Left renal cortex interstitium (tissue), 4 donors: ENCODE measurements at regions not wholly inside any gene's neighbourhood (a gene's known extent, or its start where the extent isn't known, plus 50 kb on each side); places are given as distances from the start of the nearest gene placed in this dataset.

ENCODE experiments used
- DNase-seq, 4 donors: peaks; one replicate each; pipeline ENCODE4 v3.0.0-alpha.2; 2013; ENCODE audit warnings: low read depth in 4 of 4, low spot score in 2 of 4, missing footprints in 1 of 4

DNA sequence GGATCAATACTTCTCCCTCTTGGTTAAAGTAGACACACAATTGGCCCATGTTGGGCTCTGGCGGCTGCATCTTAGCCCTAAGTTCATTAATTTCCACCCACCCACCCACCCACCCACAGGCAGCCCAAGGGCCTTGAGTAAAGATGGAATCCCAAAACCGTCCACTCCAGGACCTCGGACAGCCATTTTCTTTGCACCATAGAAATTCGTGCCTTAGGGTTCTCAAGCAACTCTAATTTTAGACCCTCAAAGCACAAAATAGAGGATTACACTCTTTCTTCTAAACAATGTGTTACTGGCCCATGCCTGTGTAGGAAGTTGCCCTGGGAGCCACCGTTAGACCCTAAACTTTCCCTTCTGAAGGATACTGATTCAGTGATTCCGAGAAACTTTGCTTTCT is 568.5 kb downstream of the IRX1 start:
- DNase-seq: no peak

DNA sequence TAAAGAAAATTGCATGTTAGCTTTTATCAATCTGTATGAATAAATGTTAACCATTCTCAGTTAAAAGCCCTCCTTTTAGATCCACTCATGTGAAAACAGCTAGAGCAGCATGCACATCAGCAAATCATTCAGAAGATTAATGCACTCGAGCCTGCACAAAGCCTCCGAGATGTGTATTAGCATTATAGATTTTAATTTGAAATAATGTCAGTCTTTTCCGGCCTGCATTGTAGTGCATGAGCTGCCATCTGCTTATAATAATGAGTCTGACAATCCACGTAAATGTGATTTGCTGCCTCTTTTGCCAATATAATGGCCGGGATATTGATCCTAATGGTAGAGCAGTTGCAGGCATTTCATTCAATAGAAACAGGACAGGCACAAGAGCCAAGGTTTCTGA is 585.1 kb downstream of the IRX1 start:
- no peak for DNase-seq

DNA sequence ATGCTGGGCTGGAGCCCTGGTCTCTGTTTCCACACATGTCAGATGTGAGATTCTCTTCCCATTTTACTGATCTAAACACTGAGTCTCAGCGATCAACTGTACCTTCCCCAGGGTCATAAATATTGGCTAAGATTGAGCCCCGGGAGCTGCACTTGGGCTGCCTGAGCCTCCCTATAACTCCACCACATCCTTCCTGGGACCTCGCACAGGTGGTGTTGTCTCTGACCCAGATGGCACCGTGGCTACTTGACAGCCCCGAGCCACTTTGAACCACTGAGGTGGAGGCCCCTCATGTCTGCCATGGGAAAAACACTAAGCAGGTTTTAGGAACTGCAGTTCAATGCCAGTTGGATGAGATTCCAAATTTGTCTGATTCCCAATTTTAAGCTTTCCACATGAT is 586.5 kb downstream of the IRX1 start:
- no peak for DNase-seq

DNA sequence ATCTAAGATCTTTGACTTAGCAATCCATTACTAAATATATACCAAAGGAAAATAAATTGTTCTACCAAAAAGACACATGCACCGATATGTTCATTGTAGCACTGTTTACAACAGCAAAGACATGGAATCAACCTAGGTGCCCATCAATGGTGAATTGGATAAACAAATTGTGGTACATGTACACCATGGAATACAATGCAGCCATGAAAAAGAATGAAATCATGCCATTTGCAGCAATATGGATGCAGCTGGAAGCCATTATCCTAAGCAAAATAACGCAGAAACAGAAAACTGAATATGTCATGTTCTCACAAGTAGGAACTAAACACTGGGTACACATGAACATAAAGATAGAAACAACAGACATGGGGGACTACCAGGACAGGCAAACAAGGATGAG is 589.5 kb downstream of the IRX1 start:
- no peak for DNase-seq

DNA sequence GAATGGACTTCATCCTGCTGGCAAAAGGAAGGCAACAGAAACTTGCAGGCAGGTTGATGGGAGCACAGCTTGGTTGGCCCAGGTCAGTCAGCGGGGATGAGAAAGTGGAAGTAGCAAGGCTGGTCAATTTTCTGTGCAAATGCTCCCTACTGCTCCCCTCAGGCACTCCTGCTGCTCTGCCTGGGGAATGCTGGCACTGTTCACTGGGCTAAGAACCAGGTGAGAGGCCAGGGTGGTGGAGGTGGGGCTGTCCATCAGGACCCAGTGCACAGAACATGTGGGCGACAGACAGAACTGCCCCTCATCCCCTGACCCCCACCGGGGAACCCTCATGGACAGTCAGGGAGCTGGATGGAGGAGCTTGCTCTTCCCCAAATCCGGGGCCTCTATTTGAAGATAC is 593.1 kb downstream of the IRX1 start:
- DNase-seq: no peak

DNA sequence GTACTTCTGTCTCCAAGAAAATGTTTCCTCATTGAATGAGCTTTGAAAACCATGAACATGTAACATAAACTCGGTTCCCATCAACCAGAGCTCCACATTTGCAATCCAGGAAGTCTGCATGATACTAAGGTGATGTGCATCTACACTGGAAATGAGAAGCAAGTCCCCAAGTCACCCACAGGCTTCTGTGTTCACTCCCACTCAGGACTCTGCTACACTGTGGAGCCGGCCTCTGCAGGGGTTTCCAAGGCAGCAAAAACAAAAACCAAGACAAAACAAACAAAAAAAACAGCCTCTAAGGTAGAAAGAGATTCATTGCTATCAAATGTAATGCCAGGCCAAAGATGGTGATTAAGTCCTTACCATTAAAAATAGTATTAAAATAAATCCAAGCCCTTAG is 593.7 kb downstream of the IRX1 start:
- no peak for DNase-seq

DNA sequence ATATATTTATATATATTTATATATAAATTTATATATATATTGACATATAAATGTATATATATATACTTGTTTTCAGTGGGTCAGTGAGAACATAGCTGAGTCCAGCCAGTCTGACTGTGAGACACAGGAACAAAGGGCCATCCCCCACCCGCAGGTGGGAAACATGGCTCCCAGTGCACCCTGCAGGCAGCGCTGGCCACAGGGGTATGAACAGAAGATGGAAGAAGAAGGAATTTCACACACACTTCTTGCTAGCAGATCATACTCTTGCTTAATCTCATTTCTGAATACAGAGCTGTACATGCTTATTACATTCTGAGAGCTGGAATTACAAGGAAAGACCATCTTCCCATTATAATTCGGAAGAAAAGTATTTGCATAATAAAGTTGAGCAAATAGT is 595.4 kb downstream of the IRX1 start:
- DNase-seq: no peak

DNA sequence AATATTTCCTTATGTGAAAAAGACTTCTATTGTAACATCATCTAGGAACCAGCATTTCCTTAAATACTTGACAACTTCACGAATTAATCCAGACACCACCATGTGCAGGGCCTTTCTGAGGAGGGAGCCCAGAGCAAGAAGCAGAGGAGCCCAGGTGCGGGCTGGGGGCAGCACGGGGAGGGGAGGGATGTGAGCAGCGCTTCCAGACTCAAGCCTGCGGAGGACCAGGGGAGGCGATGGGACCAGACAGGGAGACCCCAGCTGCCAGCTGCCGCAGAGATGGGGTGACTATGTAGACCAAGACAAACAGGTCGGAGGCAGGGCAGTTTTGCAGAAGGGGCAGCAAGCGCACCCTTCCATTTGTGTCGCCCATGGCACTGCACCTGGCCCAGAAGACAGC is 596.1 kb downstream of the IRX1 start:
- DNase-seq: no peak

DNA sequence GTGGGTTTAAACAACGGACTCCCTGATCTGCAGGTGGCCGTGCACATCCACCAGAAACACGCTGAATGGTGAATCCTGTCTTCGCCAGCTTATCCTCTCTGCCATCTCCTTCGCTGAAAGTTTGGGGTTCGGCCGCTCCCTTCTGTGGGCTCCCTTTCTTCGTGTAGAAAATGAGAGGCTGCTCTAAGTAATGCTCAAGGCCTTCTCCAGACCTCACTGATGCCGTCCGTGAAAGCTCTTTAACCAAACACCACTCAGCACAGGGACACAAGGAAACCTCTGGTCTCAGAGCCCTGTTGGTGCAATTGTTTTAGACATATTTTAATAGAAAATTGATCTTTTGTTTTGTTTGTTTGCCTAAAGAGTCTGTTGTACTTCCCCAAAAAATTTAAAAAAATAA is 596.5 kb downstream of the IRX1 start:
- no peak for DNase-seq

DNA sequence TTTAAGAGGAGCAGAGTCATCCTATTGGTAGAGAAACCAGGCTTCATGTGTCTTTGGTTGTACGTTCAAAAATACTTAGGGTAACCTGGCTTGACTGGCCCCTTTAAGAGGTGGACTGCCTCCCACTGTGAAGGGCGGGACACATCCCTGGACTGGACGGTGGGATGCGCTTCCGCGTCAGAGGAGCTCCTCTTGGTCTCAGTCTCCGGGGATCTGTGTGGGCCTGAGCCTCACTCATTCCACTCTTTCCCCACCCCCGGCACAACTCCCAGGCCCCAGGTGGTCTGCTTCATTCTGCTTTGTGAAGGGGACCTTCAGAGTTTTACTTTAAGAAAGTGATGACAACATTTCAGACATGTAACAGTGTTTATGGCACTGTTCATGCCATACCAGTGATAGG is 601.1 kb downstream of the IRX1 start:
- no peak for DNase-seq

DNA sequence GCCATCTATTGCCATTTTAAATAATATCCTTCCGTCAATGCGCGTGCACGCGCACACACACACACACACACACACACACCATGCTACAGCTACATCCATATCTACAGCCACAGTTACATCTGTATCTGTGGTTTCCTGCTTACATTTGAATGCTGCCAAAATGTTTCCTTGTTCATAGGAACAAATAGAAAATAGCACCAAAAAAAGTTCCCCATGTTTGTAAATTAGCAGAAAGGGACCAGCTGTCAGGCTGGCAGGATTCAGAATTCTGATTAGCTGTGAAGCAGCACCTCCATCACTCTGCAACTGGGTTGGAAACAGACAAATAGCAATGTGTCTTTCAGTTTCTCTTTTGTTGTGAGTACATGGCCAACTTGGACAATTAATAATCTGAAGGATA is 601.5 kb downstream of the IRX1 start:
- DNase-seq: no peak

DNA sequence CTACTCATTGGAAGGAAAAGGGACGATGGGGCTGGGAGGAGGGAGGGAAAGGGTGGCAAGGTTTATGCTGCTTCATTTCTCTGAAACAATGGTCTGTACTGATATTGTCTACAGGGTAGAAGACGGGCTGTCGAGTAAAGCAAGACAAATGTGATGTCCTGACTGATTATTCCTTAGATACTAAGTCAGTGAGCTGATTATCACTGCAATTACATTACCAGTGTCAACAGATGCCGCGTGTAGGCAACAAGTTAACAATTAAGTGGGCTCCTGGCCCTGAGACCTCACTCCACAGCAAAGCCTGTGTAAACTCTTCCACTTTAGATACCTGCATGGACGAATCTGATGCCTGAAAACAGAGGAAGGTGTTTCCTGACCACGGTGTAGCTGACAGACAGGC is 602.8 kb downstream of the IRX1 start:
- DNase-seq: no peak

DNA sequence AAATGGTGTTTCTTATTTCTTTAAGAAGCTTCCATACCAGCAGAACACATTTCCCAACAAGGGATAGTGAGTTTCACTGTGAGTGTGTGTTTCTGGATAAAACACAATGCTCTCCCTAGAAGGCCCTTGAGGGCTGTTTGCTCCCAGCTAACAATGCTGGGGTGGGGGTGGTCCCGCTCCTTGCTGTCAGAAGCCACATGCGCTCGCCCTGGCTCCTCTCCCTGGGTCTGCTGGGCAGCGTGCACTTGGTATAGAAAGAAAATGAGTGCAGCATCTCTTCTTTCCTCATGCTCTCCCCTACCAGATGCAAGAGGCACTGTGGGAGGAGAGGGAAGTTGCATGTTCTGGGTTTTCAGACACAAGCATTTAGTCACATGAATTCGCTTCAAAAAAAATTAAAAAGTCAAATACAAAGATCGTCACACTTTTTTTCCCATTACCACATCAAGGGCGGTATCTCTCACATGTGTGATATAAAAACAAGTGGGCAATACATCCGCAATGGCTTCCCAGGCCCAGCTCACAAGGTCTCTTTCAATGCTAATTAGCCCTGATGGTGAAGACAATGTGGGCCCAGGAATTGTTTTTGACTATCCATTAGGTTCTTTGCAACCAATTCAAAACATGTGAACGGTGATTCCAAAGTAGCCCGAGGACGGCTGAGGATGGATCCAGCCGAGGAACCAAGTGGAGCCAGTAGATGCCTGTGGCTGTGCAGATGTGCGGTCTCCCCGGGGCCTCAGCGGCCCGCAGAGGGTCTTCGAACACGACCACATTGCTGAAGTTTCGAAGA is 603.6 kb downstream of the IRX1 start:
- DNase-seq: no peak

DNA sequence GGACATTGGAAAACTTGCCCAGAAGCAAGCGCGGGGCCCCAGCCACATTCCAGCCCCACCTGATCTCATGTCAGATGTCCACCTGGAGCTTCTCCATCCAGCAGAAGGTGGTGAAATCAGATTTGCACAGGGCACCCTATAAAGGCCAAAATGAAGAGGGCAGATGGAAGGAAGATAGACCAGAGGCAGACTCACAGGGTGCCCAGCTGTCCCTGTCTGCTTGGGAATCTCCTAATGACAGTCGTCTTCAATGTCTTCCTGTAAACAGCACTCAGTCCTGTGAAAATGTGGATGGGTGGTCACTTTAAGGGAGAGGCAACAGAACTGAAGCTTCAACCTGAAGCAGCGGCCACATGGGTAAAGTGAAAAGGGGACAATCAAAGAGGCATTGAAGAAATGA is 607.5 kb downstream of the IRX1 start:
- DNase-seq: no peak

DNA sequence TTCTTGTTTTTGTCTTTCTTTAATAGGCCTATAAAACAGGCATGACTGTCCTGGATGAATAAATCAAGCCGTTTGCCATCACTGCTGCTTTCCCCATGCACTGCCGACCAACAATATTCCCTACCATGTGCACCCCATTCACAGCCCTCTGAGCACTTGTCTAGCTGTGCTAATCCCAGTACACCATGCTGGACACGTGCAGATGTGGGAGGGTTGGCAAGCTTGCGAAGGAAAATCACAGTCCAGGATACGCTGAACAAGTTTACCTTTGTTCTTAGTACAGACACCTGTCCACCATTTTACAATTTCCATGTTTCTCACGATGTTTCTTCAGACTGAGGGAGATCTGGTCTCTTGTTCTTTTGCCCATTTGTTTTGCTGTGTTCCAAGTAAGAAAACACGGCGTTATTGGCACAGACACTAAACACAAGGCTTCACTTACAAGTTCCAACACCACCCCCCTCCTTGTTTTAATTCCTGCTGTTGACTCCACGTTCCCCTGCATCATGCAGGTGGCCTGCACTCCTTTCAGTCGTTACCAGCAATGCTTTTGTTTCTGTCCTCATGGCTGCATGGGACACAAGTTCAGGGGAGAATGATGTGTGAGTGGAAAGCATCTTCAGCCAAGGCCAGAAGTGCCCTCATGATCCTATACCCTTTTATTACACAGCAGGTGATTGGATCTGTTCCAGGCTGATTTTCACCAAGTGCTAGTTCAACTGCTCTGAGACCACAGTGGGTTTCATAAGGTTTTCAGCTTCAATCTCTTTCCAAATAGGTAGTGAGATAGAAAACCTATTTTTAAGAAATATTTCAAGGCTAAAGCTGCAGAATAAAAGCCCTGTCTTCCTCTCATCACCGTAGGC is 608.9 kb downstream of the IRX1 start:
- no peak for DNase-seq

DNA sequence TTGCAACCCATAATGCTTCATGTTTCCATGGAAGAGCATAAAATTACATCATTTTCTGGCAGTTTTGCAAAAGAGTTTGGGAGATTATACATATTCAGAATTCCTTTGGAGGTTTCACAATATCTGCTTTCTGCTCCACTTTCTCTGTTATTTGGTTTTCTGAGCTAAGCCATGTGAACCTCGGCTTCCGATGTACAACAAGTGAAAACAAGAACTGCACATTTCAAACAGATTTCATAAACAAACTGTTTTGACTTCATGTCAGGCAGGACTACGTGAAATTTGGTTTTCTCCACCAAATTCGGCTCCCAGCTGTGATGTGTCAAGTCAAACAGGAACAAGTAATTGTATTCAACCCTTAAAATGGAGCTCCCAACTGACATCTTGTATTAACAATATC is 609.8 kb downstream of the IRX1 start:
- no peak for DNase-seq

DNA sequence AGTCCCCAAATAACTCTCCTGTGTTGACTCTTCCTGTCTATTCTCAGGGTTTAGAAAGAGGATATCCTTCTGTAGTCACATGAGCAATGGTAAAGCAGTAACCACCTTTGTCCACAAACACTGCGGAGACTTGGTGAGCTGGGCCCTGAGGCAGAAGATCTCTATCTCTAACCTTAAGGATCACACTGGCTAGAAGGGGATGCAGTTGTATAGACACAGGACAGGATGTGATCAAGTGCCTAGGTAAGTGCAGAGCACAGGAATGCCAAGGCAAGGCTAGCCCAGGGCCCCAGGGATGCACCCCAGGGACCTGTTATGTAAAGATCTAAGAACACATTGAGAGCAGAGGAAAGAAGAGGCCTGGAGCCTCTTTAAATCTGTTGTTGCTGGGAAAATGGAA is 610.5 kb downstream of the IRX1 start:
- no peak for DNase-seq

DNA sequence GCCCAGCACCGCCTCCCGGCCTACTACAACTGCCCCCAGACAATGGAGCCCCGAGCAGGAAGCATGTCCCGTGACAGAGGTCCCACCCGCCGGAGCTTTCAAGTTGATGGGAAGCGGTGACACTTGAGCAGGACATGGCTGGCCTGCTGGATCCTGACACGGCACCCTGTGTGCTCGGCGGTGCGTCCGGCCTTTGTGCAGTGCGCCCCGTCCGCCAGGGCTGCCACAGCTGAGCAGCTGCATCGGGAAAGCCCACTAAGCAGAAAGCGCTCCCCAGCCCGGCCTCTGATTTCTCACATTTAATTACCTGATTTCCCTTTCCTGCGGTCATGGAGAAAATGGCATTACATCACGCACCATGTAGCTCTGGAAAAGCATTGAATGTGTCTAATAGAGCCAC is 611.9 kb downstream of the IRX1 start:
- DNase-seq: no peak

DNA sequence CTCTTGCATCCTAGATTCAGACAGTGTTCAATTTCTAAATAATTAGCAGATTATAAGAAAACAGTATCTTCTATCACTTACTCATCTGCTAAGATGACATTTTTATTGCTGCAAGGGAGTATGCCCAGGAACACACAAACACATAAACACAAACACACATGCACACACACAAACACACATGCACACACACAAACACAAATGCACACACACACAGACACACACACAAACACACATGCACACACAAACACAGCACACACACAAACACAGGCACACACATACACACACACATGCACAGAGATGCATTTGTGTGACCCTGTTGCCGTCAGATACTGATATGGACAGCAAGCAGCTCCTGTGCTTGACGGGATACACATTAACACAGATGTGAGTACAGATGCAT is 612.9 kb downstream of the IRX1 start:
- no peak for DNase-seq

DNA sequence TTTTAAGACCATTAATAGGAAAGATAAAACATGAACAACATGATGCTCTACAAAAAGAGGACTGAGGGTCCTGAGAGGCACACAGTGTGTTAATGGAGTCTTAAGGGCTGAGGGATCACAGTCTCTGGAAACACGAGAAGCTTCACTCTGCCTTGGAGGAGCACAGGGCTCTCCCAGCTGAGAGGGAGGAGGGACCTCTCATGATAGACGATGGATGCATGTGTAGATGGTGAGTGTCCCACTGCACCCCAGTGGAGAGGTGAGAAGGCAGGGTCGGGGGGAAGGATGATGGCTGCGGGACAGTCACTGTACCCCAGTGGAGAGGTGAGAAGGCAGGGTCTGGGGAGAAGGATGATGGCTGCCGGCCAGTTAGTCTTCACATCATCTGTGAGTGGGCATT is 613.4 kb downstream of the IRX1 start:
- DNase-seq: no peak

DNA sequence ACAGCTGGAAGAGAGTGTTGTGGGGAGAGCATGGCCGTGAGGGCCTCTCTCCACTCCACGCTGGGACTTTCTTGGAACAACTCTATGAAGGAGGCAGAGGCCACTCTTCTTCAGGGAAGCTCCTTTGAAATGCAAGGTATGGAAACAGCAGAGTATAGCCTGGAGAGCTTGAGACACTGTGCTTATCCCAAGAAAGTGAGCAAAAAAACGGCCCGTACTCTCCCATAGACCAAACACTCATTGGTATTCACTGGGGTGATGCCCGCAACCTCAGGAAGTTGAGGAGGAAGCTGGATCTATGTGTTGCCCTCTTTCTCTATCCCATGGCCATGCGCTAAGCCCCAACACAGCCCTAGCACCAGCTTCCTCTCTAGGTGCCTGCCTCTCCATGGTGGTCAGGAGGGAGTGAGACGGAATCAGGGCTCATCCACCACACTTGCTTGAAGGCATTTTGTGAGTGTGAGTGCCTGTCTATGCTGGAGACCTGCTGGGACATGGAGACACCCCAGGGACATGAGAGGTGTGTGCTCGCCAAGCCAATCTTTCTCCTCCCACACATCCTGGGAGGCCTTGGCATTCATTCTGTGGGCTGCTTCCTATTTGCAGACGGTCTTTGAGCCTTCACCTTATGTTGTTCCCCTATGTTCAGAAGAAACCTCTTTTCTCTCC is 616.6 kb downstream of the IRX1 start:
- no peak for DNase-seq
